DOHH2 (cell line): ENCODE measurements at regions not wholly inside any gene's neighbourhood (a gene's known extent, or its start where the extent isn't known, plus 50 kb on each side); places are given as distances from the start of the nearest gene placed in this dataset.
"Not testable (repeated sequence)": the region's sequence is repeated elsewhere in the genome, so short reads cannot be mapped to it uniquely, and the experiment has no call there.

ENCODE experiments used
- H3F3A ChIP-seq: fragments of 200-600 bp; sonication (generic), shearing (Covaris generic); 2 replicates; pipeline ENCODE4 v1.6.0; 2016; ENCODE audit warnings: antibody characterized with exemption, mild to moderate bottlenecking; ENCODE audit not compliant: control insufficient read depth, insufficient read depth
- H3K27ac ChIP-seq: fragments of 200-600 bp; sonication (generic); 2 replicates; pipeline ENCODE4 v1.5.1; 2014; ENCODE audit warnings: low read depth, mild to moderate bottlenecking, low read length, moderate library complexity
- H3K27me3 ChIP-seq: fragments of 200-600 bp; sonication (generic); 2 replicates; pipeline ENCODE4 v1.6.1; 2014; ENCODE audit warnings: mild to moderate bottlenecking, low read length, mixed read lengths; ENCODE audit not compliant: control insufficient read depth
- H3K36me3 ChIP-seq: fragments of 200-600 bp; sonication (generic); 2 replicates; pipeline ENCODE4 v1.6.1; 2014; ENCODE audit warnings: mild to moderate bottlenecking, low read length, moderate library complexity, mixed read lengths; ENCODE audit not compliant: control insufficient read depth
- H3K4me1 ChIP-seq: fragments of 200-600 bp; sonication (generic); 2 replicates; pipeline ENCODE4 v1.6.1; 2014; ENCODE audit warnings: mild to moderate bottlenecking, low read length, mixed read lengths; ENCODE audit not compliant: control insufficient read depth
- H3K4me2 ChIP-seq: fragments of 200-600 bp; sonication (generic); 2 replicates; pipeline ENCODE4 v1.6.0; 2014; ENCODE audit warnings: mild to moderate bottlenecking, low read length, moderate library complexity
- H3K4me3 ChIP-seq: fragments of 200-600 bp; sonication (generic); 2 replicates; pipeline ENCODE4 v1.5.1; 2014; ENCODE audit warnings: mild to moderate bottlenecking, low read length, mixed read lengths
- H3K79me2 ChIP-seq: fragments of 200-600 bp; sonication (generic); 2 replicates; pipeline ENCODE4 v1.6.1; 2014; ENCODE audit warnings: mild to moderate bottlenecking, low read length, mixed read lengths; ENCODE audit not compliant: control insufficient read depth
- H3K9me2 ChIP-seq: fragments of 200-600 bp; sonication (generic); replicated peaks from 2 replicates; pipeline ENCODE4 v1.6.1; 2014; ENCODE audit warnings: mild to moderate bottlenecking, low read length, mixed read lengths; ENCODE audit not compliant: control insufficient read depth
- H3K9me3 ChIP-seq: fragments of 200-600 bp; sonication (generic); 2 replicates; pipeline ENCODE4 v1.6.1; 2014; ENCODE audit warnings: antibody characterized with exemption, low read length, mixed read lengths; ENCODE audit not compliant: control insufficient read depth, insufficient read depth
- H4K20me1 ChIP-seq: fragments of 200-600 bp; sonication (generic); 2 replicates; pipeline ENCODE4 v1.6.0; 2014; ENCODE audit warnings: low read depth, mild to moderate bottlenecking, antibody characterized with exemption, low read length, moderate library complexity; ENCODE audit not compliant: control insufficient read depth, insufficient read depth
- CTCF ChIP-seq: fragments of 200-600 bp; sonication (generic); IDR thresholded peaks from one replicate; pipeline ENCODE4 v1.5.1; 2014; ENCODE audit warnings: antibody characterized with exemption, mild to moderate bottlenecking, low read depth, low read length; ENCODE audit not compliant: poor library complexity, severe bottlenecking
- EZH2phosphoT487 ChIP-seq: fragments of 200-600 bp; sonication (generic); IDR thresholded peaks from 2 replicates; pipeline ENCODE4 v1.6.1; 2017; ENCODE audit warnings: borderline replicate concordance, mild to moderate bottlenecking, antibody characterized with exemption, low read length, moderate library complexity, mixed read lengths

DNA sequence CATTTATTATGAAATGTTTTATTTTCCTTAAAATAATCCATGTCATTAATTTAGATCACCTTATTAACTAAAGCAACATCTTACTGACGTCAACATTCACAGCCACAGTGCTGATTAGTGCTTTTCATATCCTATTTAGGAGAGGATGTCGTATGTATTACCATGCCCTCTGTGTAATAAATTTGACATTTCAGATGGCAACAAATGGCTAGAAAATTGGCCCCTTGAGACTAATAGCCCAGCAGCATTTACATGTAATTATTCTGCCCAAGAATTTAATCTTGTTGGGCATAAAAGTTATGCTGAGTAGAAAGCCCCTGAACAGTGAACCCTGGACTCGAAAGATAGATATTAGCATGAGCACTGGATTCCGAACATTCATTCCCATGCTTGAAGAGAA, 391.2 kb downstream of the PRELID2 start:
- Histone ChIP-seq H3K4me1 (no peaks in the 10 kb centered on the region), H3K9me3 (no peaks in the 10 kb centered on the region), H3K27ac (no peak overlapping the region), H3K27me3 (no peaks in the 10 kb centered on the region), H3K79me2 (no peaks in the 10 kb centered on the region), H3F3A (no peaks in the 10 kb centered on the region), H3K4me2 (no peak overlapping the region), H4K20me1 (no peaks in the 10 kb centered on the region), H3K36me3 (no peaks in the 10 kb centered on the region), H3K4me3 (no peak overlapping the region), H3K9me2 (no peaks in the 10 kb centered on the region)
- no peak for TF ChIP-seq CTCF
- TF ChIP-seq EZH2phosphoT487: no peak

GRCh38 chr5:145443366-145443765, 391.8 kb downstream of the PRELID2 start:
- H3K79me2 ChIP-seq: no peaks in the 10 kb centered on the region
- TF ChIP-seq EZH2phosphoT487 (no peak), CTCF (no peak)
- H3K9me3 ChIP-seq: no peaks in the 10 kb centered on the region
- no peaks in the 10 kb centered on the region for H3K27me3 ChIP-seq
- no peaks in the 10 kb centered on the region for H3K9me2 ChIP-seq
- no peak overlapping the region for H3K4me3 ChIP-seq
- no peaks in the 10 kb centered on the region for H4K20me1 ChIP-seq
- H3K4me1 ChIP-seq: no peaks in the 10 kb centered on the region
- H3K27ac ChIP-seq: no peak overlapping the region
- H3K36me3 ChIP-seq: no peaks in the 10 kb centered on the region
- H3F3A ChIP-seq: no peaks in the 10 kb centered on the region
- H3K4me2 ChIP-seq: no peak overlapping the region

DNA sequence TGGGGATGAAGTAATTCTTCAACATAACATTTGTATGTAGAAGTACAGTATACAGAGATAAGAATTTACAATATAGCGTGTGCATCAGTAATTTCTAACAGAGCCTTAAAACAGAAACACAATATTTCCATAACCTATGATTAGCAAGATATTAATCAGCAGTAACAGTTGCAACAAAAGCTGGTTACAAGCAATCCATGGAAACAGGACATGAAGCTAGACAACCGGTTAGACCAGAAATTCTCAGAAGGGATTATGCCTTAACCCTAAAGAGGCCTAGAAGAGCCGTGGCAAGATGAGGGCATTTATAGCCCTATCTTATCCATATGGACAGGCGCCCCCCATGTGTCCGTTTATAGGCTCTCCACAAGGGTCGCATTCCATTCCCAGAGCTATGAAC, 392.5 kb downstream of the PRELID2 start:
- H3K27ac ChIP-seq, H3K79me2 ChIP-seq, H3K4me2 ChIP-seq, H3K4me1 ChIP-seq, H3K9me3 ChIP-seq, H3K9me2 ChIP-seq, H4K20me1 ChIP-seq, H3K36me3 ChIP-seq, H3K4me3 ChIP-seq, H3K27me3 ChIP-seq, H3F3A ChIP-seq: not testable (repeated sequence)

GRCh38 chr5:145441228-145441627, 393.9 kb downstream of the PRELID2 start:
- H3K27me3 ChIP-seq: no peaks in the 10 kb centered on the region
- H3K9me2 ChIP-seq: no peaks in the 10 kb centered on the region
- H3K4me1 ChIP-seq: no peaks in the 10 kb centered on the region
- no peaks in the 10 kb centered on the region for H3F3A ChIP-seq
- H3K36me3 ChIP-seq: no peaks in the 10 kb centered on the region
- no peaks in the 10 kb centered on the region for H3K9me3 ChIP-seq
- no peaks in the 10 kb centered on the region for H3K79me2 ChIP-seq
- H3K27ac ChIP-seq: no peak overlapping the region
- H4K20me1 ChIP-seq: no peaks in the 10 kb centered on the region
- no peak overlapping the region for H3K4me2 ChIP-seq
- H3K4me3 ChIP-seq: no peak overlapping the region
- TF ChIP-seq CTCF: no peak
- TF ChIP-seq EZH2phosphoT487: no peak
